Hepatocyte (in vitro differentiated cells): ENCODE measurements at regions not wholly inside any gene's neighbourhood (a gene's known extent, or its start where the extent isn't known, plus 50 kb on each side); places are given as distances from the start of the nearest gene placed in this dataset.
A peak's percentile ranks its signal among the peaks of the same experiment; 100 is the strongest.

Experiments used
- DNase-seq: peaks from one replicate; pipeline ENCODE4 v3.0.0-alpha.2; 2016; ENCODE audit warnings: low spot score
- H2AFZ ChIP-seq: fragments of 200-600 bp; sonication (generic); 2 replicates; pipeline ENCODE4 v1.6.0; 2016; ENCODE audit warnings: antibody characterized with exemption, mild to moderate bottlenecking
- H3K27ac ChIP-seq: fragments of 200-600 bp; sonication (generic); 2 replicates; pipeline ENCODE4 v1.5.1; 2016; ENCODE audit warnings: mild to moderate bottlenecking
- H3K27me3 ChIP-seq: fragments of 200-600 bp; sonication (generic); 2 replicates; pipeline ENCODE4 v1.6.1; 2016
- H3K36me3 ChIP-seq: fragments of 200-600 bp; sonication (generic); replicated peaks from 2 replicates; pipeline ENCODE4 v1.5.1; 2016; ENCODE audit warnings: low read depth; ENCODE audit not compliant: insufficient read depth
- H3K4me1 ChIP-seq: fragments of 200-600 bp; sonication (generic); 2 replicates; pipeline ENCODE4 v1.5.1; 2016; ENCODE audit warnings: mild to moderate bottlenecking, moderate library complexity; ENCODE audit not compliant: insufficient read depth
- H3K4me2 ChIP-seq: fragments of 200-600 bp; sonication (generic); 2 replicates; pipeline ENCODE4 v1.6.0; 2016
- H3K4me3 ChIP-seq: fragments of 200-600 bp; sonication (generic); 2 replicates; pipeline ENCODE4 v1.5.1; 2016; ENCODE audit warnings: mild to moderate bottlenecking
- H3K79me2 ChIP-seq: fragments of 200-600 bp; sonication (generic); 2 replicates; pipeline ENCODE4 v1.6.0; 2017; ENCODE audit warnings: mild to moderate bottlenecking
- H3K9me2 ChIP-seq: fragments of 200-600 bp; sonication (generic); replicated peaks from 2 replicates; pipeline ENCODE4 v1.6.0; 2017; ENCODE audit warnings: mild to moderate bottlenecking; ENCODE audit not compliant: insufficient read depth
- H3K9me3 ChIP-seq: fragments of 200-600 bp; sonication (generic); 2 replicates; pipeline ENCODE4 v1.5.1; 2016; ENCODE audit warnings: low read depth, mild to moderate bottlenecking
- H4K20me1 ChIP-seq: fragments of 200-600 bp; sonication (generic); 2 replicates; pipeline ENCODE4 v1.6.0; 2016; ENCODE audit warnings: mild to moderate bottlenecking; ENCODE audit not compliant: insufficient read depth, poor library complexity, severe bottlenecking
- EZH2 ChIP-seq: fragments of 200-600 bp; sonication (generic); IDR thresholded peaks from 2 replicates; pipeline ENCODE4 v1.6.1; 2016; ENCODE audit warnings: antibody characterized with exemption, mild to moderate bottlenecking, borderline replicate concordance
- EZH2phosphoT487 ChIP-seq: fragments of 200-600 bp; sonication (generic); IDR thresholded peaks from one replicate; pipeline ENCODE4 v1.6.1; 2018; ENCODE audit warnings: antibody characterized with exemption, mild to moderate bottlenecking, low read depth, moderate library complexity; ENCODE audit not compliant: unreplicated experiment, severe bottlenecking
- WGBS: methylation state at CpG from one replicate; pipeline ENCODE4 v1.1.6; 2016; ENCODE audit warnings: low lambda C conversion rate; ENCODE audit errors: missing lambda C conversion rate; 5-methylcytosine and 5-hydroxymethylcytosine counted together
- TF ChIP-seq, protein P1 (sequence below): fragments of 200-600 bp; sonication (generic); IDR thresholded peaks from 2 replicates; pipeline ENCODE4 v1.5.1; 2016; ENCODE audit warnings: antibody characterized with exemption, mild to moderate bottlenecking; ENCODE audit not compliant: poor library complexity

GRCh38 chr17:68195667-68196393 lies 52.0 kb upstream of the AMZ2 start:
- no peaks in the 10 kb centered on the region for H4K20me1 ChIP-seq
- H2AFZ ChIP-seq, result no peak overlapping the region
- no peak overlapping the region for H3K27ac ChIP-seq
- no peaks in the 10 kb centered on the region for H3K36me3 ChIP-seq
- H3K9me3 ChIP-seq, result no peaks in the 10 kb centered on the region
- peaks cover 80% of the 10 kb centered on the region for H3K27me3 ChIP-seq
- WGBS, result 10% methylated on average over 25 of the region's 27 CpGs
- H3K4me2 ChIP-seq, result peak overlapping the region; percentile 79
- H3K4me1 ChIP-seq, result peaks cover 33% of the 10 kb centered on the region
- no peaks in the 10 kb centered on the region for H3K79me2 ChIP-seq
- no peaks in the 10 kb centered on the region for H3K9me2 ChIP-seq
- no peak overlapping the region for H3K4me3 ChIP-seq
- TF ChIP-seq EZH2 (no peak), EZH2phosphoT487 (peak; percentile 62)
- TF ChIP-seq, protein P1, sequence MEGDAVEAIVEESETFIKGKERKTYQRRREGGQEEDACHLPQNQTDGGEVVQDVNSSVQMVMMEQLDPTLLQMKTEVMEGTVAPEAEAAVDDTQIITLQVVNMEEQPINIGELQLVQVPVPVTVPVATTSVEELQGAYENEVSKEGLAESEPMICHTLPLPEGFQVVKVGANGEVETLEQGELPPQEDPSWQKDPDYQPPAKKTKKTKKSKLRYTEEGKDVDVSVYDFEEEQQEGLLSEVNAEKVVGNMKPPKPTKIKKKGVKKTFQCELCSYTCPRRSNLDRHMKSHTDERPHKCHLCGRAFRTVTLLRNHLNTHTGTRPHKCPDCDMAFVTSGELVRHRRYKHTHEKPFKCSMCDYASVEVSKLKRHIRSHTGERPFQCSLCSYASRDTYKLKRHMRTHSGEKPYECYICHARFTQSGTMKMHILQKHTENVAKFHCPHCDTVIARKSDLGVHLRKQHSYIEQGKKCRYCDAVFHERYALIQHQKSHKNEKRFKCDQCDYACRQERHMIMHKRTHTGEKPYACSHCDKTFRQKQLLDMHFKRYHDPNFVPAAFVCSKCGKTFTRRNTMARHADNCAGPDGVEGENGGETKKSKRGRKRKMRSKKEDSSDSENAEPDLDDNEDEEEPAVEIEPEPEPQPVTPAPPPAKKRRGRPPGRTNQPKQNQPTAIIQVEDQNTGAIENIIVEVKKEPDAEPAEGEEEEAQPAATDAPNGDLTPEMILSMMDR, result no peak
- peak; percentile 44 for DNase-seq

DNA sequence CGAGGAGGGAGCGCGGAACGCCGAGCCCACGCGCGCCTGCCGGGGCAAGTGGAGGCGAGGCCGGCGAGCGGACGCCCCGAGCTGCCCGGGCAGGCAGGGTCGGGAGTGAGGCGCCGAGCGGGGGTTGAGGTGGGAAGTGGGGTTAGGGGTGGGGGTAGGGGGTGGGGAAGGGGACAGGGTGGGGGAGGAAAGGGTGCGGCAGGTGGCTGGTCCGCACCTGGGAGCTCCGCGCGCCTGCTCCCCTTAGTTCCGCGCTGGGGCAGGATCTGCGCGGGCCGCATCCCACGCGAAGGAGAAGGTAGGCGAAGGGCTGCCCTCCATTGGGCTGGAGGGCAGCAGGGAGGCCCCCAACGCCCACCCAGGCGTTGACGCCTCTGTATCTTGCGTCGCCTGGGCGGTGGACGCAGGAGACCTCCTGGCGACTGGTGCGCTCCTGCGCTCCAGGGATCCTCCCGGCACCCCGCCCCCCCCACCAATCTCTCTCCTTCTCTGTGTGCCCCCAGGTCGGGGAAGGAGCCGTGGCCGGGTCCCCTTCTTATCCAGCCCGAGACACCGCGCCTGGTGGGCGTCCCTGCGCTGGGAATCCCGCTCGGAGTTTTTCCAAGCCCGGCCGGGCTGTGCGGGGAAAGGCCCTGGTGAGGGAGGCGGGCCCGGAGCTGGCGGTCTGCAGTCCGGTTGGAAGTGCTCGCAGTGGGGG lies 51.3 kb upstream of the AMZ2 start:
- Histone ChIP-seq H3K4me2 (peak overlapping the region; percentile 79), H3K79me2 (no peaks in the 10 kb centered on the region), H3K4me3 (no peak overlapping the region), H3K4me1 (peaks cover 33% of the 10 kb centered on the region), H4K20me1 (no peaks in the 10 kb centered on the region), H3K36me3 (no peaks in the 10 kb centered on the region), H3K9me3 (no peaks in the 10 kb centered on the region), H3K9me2 (no peaks in the 10 kb centered on the region), H3K27ac (no peak overlapping the region), H3K27me3 (peaks cover 81% of the 10 kb centered on the region), H2AFZ (no peak overlapping the region)
- under 1% methylated on average over 34 of the region's 63 CpGs for WGBS
- TF ChIP-seq EZH2phosphoT487, result peak; percentile 53
- peak; percentile 52 for TF ChIP-seq EZH2
- TF ChIP-seq, protein P1, result no peak
- peak; percentile 15 for DNase-seq

GRCh38 chr17:68197091-68197996 lies 50.5 kb upstream of the AMZ2 start:
- H3K9me2 ChIP-seq, result no peaks in the 10 kb centered on the region
- no peaks in the 10 kb centered on the region for H4K20me1 ChIP-seq
- peak; percentile 58 for TF ChIP-seq EZH2
- peak; percentile 73 for TF ChIP-seq EZH2phosphoT487
- TF ChIP-seq, protein P1, result no peak
- H3K27ac ChIP-seq, result no peak overlapping the region
- no peak overlapping the region for H2AFZ ChIP-seq
- 3% methylated on average over 33 of the region's 53 CpGs for WGBS
- H3K4me3 ChIP-seq, result no peak overlapping the region
- peaks cover 86% of the 10 kb centered on the region for H3K27me3 ChIP-seq
- no peaks in the 10 kb centered on the region for H3K36me3 ChIP-seq
- H3K4me1 ChIP-seq, result peaks cover 33% of the 10 kb centered on the region
- peak overlapping the region; percentile 79 for H3K4me2 ChIP-seq
- peak; percentile 25 for DNase-seq
- no peaks in the 10 kb centered on the region for H3K9me3 ChIP-seq
- H3K79me2 ChIP-seq, result no peaks in the 10 kb centered on the region
